ENCODE measurements at regions not wholly inside any gene's neighbourhood (a gene's known extent, or its start where the extent isn't known, plus 50 kb on each side); places are given as distances from the start of the nearest gene placed in this dataset.

GRCh38 chr16:73883841-73884240, 412.8 kb upstream of the PSMD7 start:
- no peak overlapping the region for H3K4me2 ChIP-seq (ENCODE audit: control insufficient read depth, extremely low read depth, insufficient read depth, low read depth, low read length)
- FAIRE-seq (no peak), DNase-seq (ENCODE audit: low read depth, low spot score) (no peak)
- H3K4me1 ChIP-seq (ENCODE audit: control insufficient read depth, extremely low read depth, insufficient read depth, low read length): no peaks in the 10 kb centered on the region
- no peak overlapping the region for H3K9ac ChIP-seq (ENCODE audit: control insufficient read depth, extremely low read depth, insufficient read depth, low read length)
- TF ChIP-seq EZH2 (IDR thresholded peaks at IDR 0.05; ENCODE audit: low read length) (no peak), CTCF (optimal IDR thresholded peaks at IDR 0.05 in 1 of 3, IDR thresholded peaks at IDR 0.05 in 1 of 3, conservative IDR thresholded peaks at IDR 0.05 in 1 of 3; ENCODE audit: extremely low read depth in 1 of 3, insufficient read depth in 2 of 3, low read length in 3 of 3) (no peak)
- no peak overlapping the region for H3K4me3 ChIP-seq (ENCODE audit: control insufficient read depth in 2 of 3, extremely low read depth in 1 of 3, insufficient read depth in 2 of 3, low read depth in 1 of 3, low read length in 3 of 3)
- no peak overlapping the region for H2AFZ ChIP-seq (ENCODE audit: control insufficient read depth, low read length)
- no peaks in the 10 kb centered on the region for H3K9me3 ChIP-seq (ENCODE audit: control insufficient read depth, low read depth, low read length)
- H3K36me3 ChIP-seq (ENCODE audit: control insufficient read depth in 2 of 2, extremely low read depth in 1 of 2, insufficient read depth in 2 of 2, low read length in 2 of 2): no peaks in the 10 kb centered on the region
- dilution Hi-C loops (cut with MboI; ENCODE audit: extremely low pct_ligation_motif_present, low sequenced_read_pairs): no loop called here
- H4K20me1 ChIP-seq (ENCODE audit: control insufficient read depth, extremely low read depth, insufficient read depth, low read length): no peaks in the 10 kb centered on the region
- no peaks in the 10 kb centered on the region for H3K79me2 ChIP-seq (ENCODE audit: control insufficient read depth, insufficient read depth, low read length)
- H3K9me1 ChIP-seq (ENCODE audit: control insufficient read depth, extremely low read depth, insufficient read depth, low read length): no peaks in the 10 kb centered on the region
- no peak overlapping the region for H3K27ac ChIP-seq (ENCODE audit: control insufficient read depth, insufficient read depth, low read length)
- H3K27me3 ChIP-seq (ENCODE audit: control insufficient read depth, extremely low read depth, insufficient read depth, low read length): no peaks in the 10 kb centered on the region

GRCh38 chr16:73883126-73883525, 413.5 kb upstream of the PSMD7 start:
- no peak overlapping the region for H3K9ac ChIP-seq (ENCODE audit: control insufficient read depth, extremely low read depth, insufficient read depth, low read length)
- no peak overlapping the region for H3K4me2 ChIP-seq (ENCODE audit: control insufficient read depth, extremely low read depth, insufficient read depth, low read depth, low read length)
- H3K79me2 ChIP-seq (ENCODE audit: control insufficient read depth, insufficient read depth, low read length): no peaks in the 10 kb centered on the region
- H2AFZ ChIP-seq (ENCODE audit: control insufficient read depth, low read length): no peak overlapping the region
- no peaks in the 10 kb centered on the region for H3K4me1 ChIP-seq (ENCODE audit: control insufficient read depth, extremely low read depth, insufficient read depth, low read length)
- FAIRE-seq (no peak), DNase-seq (ENCODE audit: low read depth, low spot score) (no peak)
- H4K20me1 ChIP-seq (ENCODE audit: control insufficient read depth, extremely low read depth, insufficient read depth, low read length): no peaks in the 10 kb centered on the region
- no peaks in the 10 kb centered on the region for H3K27me3 ChIP-seq (ENCODE audit: control insufficient read depth, extremely low read depth, insufficient read depth, low read length)
- no peak overlapping the region for H3K4me3 ChIP-seq (ENCODE audit: control insufficient read depth in 2 of 3, extremely low read depth in 1 of 3, insufficient read depth in 2 of 3, low read depth in 1 of 3, low read length in 3 of 3)
- no peaks in the 10 kb centered on the region for H3K9me3 ChIP-seq (ENCODE audit: control insufficient read depth, low read depth, low read length)
- no peaks in the 10 kb centered on the region for H3K36me3 ChIP-seq (ENCODE audit: control insufficient read depth in 2 of 2, extremely low read depth in 1 of 2, insufficient read depth in 2 of 2, low read length in 2 of 2)
- no peak overlapping the region for H3K27ac ChIP-seq (ENCODE audit: control insufficient read depth, insufficient read depth, low read length)
- no peaks in the 10 kb centered on the region for H3K9me1 ChIP-seq (ENCODE audit: control insufficient read depth, extremely low read depth, insufficient read depth, low read length)
- dilution Hi-C loops (cut with MboI; ENCODE audit: extremely low pct_ligation_motif_present, low sequenced_read_pairs): no loop called here
- TF ChIP-seq EZH2 (IDR thresholded peaks at IDR 0.05; ENCODE audit: low read length) (no peak), CTCF (optimal IDR thresholded peaks at IDR 0.05 in 1 of 3, IDR thresholded peaks at IDR 0.05 in 1 of 3, conservative IDR thresholded peaks at IDR 0.05 in 1 of 3; ENCODE audit: extremely low read depth in 1 of 3, insufficient read depth in 2 of 3, low read length in 3 of 3) (no peak)

All from keratinocyte (primary cell).